Lung (tissue), 11 donors: ENCODE measurements at regions not wholly inside any gene's neighbourhood (a gene's known extent, or its start where the extent isn't known, plus 50 kb on each side); places are given as distances from the start of the nearest gene placed in this dataset.

Experiments used
- ATAC-seq: fragments of 200-7000 bp; cut with Tn5 transposase; one replicate; pipeline ENCODE4 v1.9.1; 2020; ENCODE audit warnings: moderate number of reproducible peaks; ENCODE audit not compliant: insufficient read depth, low FRiP score
- DNase-seq, 3 donors: peaks; one replicate each; pipeline ENCODE4 v3.0.0-alpha.2; 2013 to 2017
- H3K27ac ChIP-seq, 2 donors: one replicate each; pipeline ENCODE4 v1.5.1; 2013; ENCODE audit warnings: mild to moderate bottlenecking in 2 of 2, moderate library complexity in 2 of 2, control low read depth in 1 of 2, inconsistent platforms in 1 of 2, low read depth in 1 of 2, low read length in 1 of 2
- H3K27me3 ChIP-seq, 3 donors: one replicate each; pipeline ENCODE4 v1.5.1; 2013; ENCODE audit warnings: low read length in 2 of 3; ENCODE audit not compliant: control insufficient read depth in 3 of 3, insufficient read depth in 3 of 3
- H3K36me3 ChIP-seq, 4 donors: one replicate each; pipeline ENCODE4 v1.5.1; 2013; ENCODE audit warnings: low read length in 4 of 4, mild to moderate bottlenecking in 1 of 4, moderate library complexity in 1 of 4; ENCODE audit not compliant: control insufficient read depth in 4 of 4, insufficient read depth in 4 of 4
- H3K4me1 ChIP-seq, 5 donors: one replicate each; pipeline ENCODE4 v1.5.1; 2013; ENCODE audit warnings: low read length in 5 of 5, mild to moderate bottlenecking in 2 of 5, moderate library complexity in 1 of 5; ENCODE audit not compliant: control insufficient read depth in 5 of 5, insufficient read depth in 5 of 5
- H3K4me3 ChIP-seq: one replicate; pipeline ENCODE4 v1.5.1; 2013; ENCODE audit warnings: mild to moderate bottlenecking, control low read depth, moderate library complexity
- H3K9ac ChIP-seq, 2 donors: one replicate each; pipeline ENCODE4 v1.5.1; 2013; ENCODE audit warnings: low read length in 2 of 2, control low read depth in 1 of 2; ENCODE audit not compliant: insufficient read depth in 1 of 2
- H3K9me3 ChIP-seq, 4 donors: one replicate each; pipeline ENCODE4 v1.5.1; 2013; ENCODE audit warnings: low read length in 3 of 4, mild to moderate bottlenecking in 1 of 4, moderate library complexity in 1 of 4; ENCODE audit not compliant: control insufficient read depth in 4 of 4, insufficient read depth in 3 of 4
- WGBS, 2 donors: extraction: QIAGEN DNeasy Blood & Tissue Kit; methylation state at CpG; one replicate each; pipeline ENCODE4 v1.1.7; 2013; 5-methylcytosine and 5-hydroxymethylcytosine counted together
- TF ChIP-seq, protein P1 (sequence below): IDR thresholded peaks from 2 replicates; pipeline ENCODE4 v1.5.1; 2012; ENCODE audit warnings: mild to moderate bottlenecking; ENCODE audit errors: control extremely low read depth, extremely low read depth
- donor health status: control.
- donor health status: control.
- donor health status: Bipolar disorder and iron deficiency.
- donor health status: healthy.
- donor health status: DM: yes; HTN: yes; CAD: no.

DNA sequence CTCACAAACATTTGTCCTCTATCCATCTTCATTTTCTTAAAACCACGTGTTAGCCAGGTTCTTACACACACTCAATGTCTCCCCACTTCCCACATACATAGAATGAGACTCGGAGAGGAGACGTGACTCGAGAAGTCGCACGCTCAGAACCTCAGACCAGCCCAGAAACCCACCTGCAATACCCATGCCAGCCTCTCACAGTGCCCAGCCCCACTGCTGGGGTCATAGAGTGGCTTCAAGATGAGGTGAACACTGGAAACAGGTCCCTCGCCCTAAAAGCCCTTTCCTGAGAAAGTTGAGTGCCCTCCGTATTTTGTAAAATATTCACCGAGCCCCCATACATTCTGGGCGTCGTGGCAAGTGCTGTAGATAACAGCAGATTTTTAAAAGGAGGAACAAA lies 487.4 kb downstream of the EIPR1 start:
- 85 to 90% methylated on average over 11 of the region's 11 CpGs for WGBS, 2 donors
- Histone ChIP-seq H3K27me3 (peaks cover 0 to 3% (median 0%) of the 10 kb centered on the region in 3 donors), H3K9ac (no peak overlapping the region), H3K36me3 (no peaks in the 10 kb centered on the region), H3K4me3 (no peak overlapping the region), H3K9me3 (no peaks in the 10 kb centered on the region), H3K27ac (no peak overlapping the region), H3K4me1 (no peaks in the 10 kb centered on the region)
- TF ChIP-seq, protein P1, sequence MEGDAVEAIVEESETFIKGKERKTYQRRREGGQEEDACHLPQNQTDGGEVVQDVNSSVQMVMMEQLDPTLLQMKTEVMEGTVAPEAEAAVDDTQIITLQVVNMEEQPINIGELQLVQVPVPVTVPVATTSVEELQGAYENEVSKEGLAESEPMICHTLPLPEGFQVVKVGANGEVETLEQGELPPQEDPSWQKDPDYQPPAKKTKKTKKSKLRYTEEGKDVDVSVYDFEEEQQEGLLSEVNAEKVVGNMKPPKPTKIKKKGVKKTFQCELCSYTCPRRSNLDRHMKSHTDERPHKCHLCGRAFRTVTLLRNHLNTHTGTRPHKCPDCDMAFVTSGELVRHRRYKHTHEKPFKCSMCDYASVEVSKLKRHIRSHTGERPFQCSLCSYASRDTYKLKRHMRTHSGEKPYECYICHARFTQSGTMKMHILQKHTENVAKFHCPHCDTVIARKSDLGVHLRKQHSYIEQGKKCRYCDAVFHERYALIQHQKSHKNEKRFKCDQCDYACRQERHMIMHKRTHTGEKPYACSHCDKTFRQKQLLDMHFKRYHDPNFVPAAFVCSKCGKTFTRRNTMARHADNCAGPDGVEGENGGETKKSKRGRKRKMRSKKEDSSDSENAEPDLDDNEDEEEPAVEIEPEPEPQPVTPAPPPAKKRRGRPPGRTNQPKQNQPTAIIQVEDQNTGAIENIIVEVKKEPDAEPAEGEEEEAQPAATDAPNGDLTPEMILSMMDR, result no peak
- ATAC-seq (no peak), DNase-seq (no peak)

DNA sequence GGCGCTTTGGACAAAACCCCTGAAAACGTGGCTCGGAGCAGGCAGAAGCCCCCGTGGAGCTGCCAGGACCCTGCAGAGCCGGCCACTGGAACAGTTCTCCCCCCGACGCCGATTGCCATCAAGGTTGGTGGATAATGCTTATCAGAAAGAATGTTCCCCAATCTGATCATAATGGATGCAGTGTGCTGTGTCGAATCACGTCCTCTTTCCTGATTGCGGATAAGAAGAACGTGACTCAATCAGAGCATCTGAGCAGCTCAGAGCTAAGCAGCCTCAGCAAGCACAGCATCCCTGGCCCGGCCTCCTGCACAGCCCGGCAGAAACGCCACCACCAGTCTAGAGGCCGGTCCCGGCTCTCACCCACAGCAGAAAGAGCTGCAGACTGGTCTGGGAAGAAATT lies 488.0 kb downstream of the EIPR1 start:
- Histone ChIP-seq H3K27ac (no peak overlapping the region), H3K27me3 (peaks cover 0 to 3% (median 0%) of the 10 kb centered on the region in 3 donors), H3K9me3 (no peaks in the 10 kb centered on the region), H3K9ac (no peak overlapping the region), H3K4me3 (no peak overlapping the region), H3K36me3 (no peaks in the 10 kb centered on the region), H3K4me1 (no peaks in the 10 kb centered on the region)
- DNase-seq (no peak), ATAC-seq (no peak)
- TF ChIP-seq, protein P1, result no peak
- 86 to 89% methylated on average over 17 of the region's 17 CpGs for WGBS, 2 donors

DNA sequence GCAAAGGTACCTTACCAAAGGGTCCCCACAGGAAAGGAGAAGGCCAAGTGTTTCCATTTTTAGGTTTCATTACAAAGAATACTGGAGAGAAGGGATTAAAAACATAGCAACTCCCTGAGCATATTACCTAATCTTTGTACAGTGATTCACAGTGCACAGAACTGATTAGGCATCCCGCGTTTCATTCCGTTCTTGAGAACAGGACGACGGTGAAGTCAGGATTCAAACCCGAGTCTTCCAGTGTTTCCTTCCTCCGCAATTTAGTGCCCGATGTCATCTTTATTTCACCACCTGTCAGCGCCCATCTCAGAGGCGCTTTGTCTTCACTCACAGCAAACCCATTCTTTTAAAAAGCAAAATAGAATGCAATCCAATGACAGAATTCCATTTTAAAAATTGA lies 488.5 kb downstream of the EIPR1 start:
- H3K27me3 ChIP-seq, result peaks cover 0 to 3% (median 0%) of the 10 kb centered on the region in 3 donors
- no peak for DNase-seq
- WGBS, 2 donors, result 86 to 89% methylated on average over 10 of the region's 10 CpGs

More for the DNA sequence above, 488.5 kb downstream of the EIPR1 start:
- Histone ChIP-seq H3K4me3 (no peak overlapping the region), H3K9me3 (no peaks in the 10 kb centered on the region), H3K9ac (no peak overlapping the region), H3K4me1 (no peaks in the 10 kb centered on the region), H3K36me3 (no peaks in the 10 kb centered on the region), H3K27ac (no peak overlapping the region)
- TF ChIP-seq, protein P1, result no peak
- ATAC-seq, result no peak
